ENCODE measurements at regions not wholly inside any gene's neighbourhood (a gene's known extent, or its start where the extent isn't known, plus 50 kb on each side); places are given as distances from the start of the nearest gene placed in this dataset.
A peak's percentile ranks its signal among the peaks of the same experiment; 100 is the strongest.
"Not testable (repeated sequence)": the region's sequence is repeated elsewhere in the genome, so short reads cannot be mapped to it uniquely, and the experiment has no call there.

- no peak for DNase-seq
Measured at GRCh38 chr3:20400281-20400680, 214.3 kb upstream of the SGO1 start.

DNA sequence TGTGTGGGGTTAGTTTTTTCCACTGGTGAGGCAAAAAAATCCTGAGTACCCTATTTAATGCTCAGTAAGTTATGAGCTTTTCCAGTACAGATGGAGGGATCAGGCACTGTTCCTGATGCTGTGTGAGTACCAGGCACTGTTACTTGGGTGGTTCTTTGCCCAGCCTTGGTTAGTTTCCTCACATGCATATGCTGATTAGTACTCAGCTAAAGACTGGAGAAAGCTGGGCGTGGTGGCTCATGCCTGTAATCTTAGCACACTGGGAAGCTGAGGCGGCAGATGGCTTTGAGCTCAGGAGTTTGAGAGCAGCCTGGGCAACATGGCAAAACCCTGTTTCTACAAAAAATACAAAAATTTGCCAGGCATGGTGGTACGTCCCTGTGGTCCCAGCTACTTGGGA lies 210.3 kb upstream of the SGO1 start:
- no peak for DNase-seq

DNA sequence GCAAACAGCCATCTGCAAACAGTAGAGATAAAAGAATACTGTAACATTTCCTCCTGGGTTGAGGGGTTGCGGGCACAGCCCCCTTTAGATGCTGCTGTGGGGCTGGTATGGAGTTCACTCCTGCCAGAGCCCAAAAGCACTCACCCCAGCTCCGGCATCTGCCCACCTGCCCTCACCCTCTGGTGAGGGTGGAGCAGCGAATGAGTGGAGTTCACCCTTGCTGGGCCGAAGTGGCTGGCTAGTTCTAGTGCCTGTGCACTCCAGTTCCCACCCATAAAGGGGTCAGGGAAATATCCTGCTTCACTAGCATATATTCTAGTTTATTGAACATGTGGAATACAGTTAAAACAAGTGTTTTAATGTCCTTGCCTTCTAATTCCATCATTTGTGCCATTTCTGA lies 209.7 kb upstream of the SGO1 start:
- no peak for DNase-seq

- DNase-seq: no peak
Measured at GRCh38 chr3:20394243-20394642, 208.2 kb upstream of the SGO1 start.

- no peak for DNase-seq
Measured at GRCh38 chr3:20391644-20392043, 205.6 kb upstream of the SGO1 start.

GRCh38 chr3:20388971-20389370 lies 203.0 kb upstream of the SGO1 start:
- no peak for DNase-seq

- DNase-seq: no peak
Measured at GRCh38 chr3:20380295-20380694, 194.3 kb upstream of the SGO1 start.

DNA sequence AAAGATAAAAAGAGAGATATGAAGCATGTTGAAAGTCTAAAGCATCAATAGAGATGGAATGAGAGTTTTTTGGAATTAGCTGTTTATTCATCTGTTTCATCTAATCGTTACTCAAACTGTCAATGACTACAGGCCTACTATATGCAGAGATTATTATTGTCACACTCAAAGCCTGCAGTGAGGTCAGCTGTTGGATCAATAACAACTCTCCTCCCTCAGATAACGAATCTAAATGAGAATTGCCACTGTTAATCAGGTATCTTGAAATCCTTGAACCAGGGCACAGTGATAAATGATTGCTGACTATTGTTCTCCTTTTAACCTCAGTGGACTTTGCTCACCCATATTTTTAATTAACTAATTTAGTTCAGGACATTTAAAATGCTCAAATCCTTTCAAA lies 192.3 kb upstream of the SGO1 start:
- no peak for DNase-seq

- no peak for DNase-seq
Measured at GRCh38 chr3:20376665-20377217, 190.7 kb upstream of the SGO1 start.

DNA sequence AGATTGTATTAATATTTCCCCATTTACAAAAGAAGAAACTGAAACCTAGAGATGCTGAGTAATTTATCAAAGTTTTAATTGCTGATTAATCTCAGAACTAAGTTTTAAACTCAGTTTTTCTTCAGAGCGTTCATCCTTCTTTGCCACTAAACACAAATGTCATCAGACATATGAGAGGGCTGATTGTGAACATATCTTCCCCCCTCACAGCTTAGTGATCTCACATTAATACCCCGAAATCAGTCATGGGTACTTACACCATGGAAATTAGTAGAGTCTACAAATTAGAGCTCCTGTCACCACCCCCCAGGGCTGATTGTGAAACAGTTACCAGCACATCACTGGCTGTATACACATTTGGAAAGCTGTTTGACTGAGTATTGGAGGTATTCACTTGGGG lies 189.3 kb upstream of the SGO1 start:
- no peak for DNase-seq

DNA sequence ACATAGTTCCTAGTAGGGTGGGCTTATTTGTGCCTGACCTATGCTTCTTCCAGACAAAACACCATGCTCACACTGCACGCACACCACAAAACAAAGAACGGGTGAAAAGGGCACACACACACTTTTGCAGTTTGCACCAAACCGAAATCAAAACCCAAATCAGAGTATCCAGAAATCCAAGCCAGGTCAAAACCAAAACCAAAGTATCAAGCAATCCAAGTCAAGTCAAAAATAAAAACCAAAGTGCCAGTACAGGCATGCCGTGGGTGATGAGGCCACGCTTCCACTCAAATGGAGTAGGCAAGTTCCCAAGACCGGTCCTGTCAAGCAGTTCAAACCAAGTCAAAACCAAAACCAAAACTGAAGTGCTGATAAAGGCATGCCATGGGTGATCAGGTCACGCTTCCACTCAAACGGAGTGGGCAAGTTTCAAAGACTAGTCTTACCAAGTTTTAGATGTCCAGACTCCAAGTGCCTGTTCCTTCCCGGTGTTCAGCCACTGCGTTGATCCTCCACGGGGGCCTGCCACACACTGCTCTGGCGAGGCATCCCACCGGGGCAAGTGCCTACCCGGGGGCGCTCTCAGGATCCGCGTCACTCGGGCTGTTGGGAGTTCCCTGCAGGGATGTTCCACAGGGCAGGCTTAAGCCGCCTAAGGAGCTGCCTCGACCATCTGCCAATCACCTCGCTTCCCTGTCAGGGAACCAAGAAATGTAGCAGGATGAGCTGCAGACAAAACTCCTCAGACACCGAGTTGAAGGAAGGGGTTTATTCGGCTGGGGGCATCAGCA lies 184.5 kb upstream of the SGO1 start:
- not testable (repeated sequence) for DNase-seq

GRCh38 chr3:20361000-20361399 lies 175.0 kb upstream of the SGO1 start:
- no peak for DNase-seq

GRCh38 chr3:20353286-20353685 lies 167.3 kb upstream of the SGO1 start:
- no peak for DNase-seq

DNA sequence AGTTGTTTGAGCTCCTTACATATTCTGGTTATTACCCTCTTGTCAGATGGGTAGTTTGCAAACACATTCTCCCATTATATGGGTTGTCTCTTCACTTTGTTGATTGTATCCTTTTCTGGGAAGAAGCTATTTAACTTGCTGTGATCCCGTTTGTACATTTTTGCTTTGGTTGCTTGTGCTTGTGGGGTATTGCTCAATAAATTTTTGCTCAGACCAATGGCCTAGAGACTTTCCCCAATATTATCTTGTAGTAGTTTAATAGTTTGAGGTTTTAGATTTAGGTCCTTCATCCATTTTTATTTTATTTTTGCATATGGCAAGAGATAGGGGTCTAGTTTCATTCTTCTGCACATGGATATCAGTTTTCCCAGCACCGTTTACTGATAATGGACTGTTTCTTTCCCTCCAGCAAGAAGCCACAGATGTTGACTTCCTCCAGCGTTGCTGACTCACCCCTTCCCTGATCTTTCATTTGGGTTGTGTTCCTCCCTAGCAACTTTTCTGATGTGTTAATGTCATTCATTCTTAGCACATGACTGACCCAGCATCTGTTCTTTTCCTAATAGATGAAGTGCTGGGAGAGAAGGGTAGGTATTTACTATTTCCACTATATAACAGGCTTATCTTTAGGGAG lies 166.7 kb upstream of the SGO1 start:
- DNase-seq: no peak

DNA sequence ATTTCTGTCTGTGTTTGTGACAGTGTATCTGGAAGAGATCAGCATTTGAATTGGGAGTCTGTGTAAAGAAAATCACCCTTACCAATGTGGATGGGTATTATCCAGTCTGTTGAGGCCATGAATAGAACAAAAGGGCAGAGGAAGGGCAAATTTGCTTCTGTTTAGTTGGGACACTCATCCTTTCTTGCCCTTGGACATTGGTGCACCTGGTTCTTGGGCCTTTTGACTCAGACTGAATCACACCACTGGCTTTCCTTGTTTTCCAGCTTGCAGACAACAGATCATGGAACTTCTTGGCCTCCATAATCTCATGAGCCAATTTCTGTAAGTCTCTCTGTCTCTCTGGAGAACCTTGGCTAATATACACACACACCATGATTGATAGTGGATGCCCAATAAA lies 164.4 kb upstream of the SGO1 start:
- DNase-seq: no peak

- DNase-seq: no peak
Measured at GRCh38 chr3:20346916-20347315, 160.9 kb upstream of the SGO1 start.

- DNase-seq: no peak
Measured at GRCh38 chr3:20346369-20346768, 160.4 kb upstream of the SGO1 start.

DNA sequence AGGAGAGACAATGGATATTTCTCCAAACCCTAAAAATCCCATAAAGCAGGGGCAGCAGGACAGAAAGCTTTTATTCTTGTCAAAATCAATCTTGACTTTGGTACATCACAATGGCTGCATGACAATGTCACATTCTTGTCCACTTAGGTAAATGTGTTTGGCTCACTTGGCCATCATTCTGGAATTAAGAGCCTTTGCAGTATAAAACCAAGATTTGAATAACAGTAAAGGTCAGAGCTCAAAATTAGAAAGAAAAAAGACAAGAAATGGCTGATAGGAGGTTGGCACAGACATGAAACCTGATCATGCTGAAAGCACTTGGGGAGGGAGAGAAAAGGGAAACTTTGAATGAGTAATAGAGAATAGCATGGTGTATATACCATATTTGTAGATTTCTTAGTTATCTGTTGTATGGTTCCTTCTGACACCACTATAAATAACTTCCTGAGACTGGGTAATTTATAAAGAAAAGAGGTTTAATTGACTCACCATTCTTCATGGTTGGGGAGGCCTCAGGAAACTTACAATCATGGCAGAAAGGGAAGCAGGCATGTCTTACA lies 158.5 kb upstream of the SGO1 start:
- no peak for DNase-seq

- DNase-seq: no peak
Measured at GRCh38 chr3:20343790-20344189, 157.8 kb upstream of the SGO1 start.

- peak; percentile 63 to 81 for DNase-seq
Measured at GRCh38 chr3:20340324-20340928, 154.4 kb upstream of the SGO1 start.

DNA sequence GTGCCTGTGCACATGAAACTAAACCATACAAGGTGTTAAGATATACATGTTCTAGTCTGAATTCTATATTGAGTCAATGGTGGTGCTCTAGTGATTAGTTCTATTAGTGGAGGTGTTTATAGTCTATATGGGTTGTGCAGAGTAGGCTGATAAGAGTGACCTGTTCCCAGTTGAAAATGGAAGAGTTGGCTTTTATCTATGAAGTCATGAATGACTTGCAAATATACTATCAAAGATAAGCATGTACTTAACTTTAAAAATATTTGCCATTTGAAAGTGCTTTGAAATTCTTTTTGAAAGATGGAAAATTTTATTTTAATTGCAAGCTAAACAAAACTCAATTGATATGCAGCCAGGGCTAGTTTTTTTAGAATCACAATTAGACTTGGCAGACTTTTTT lies 150.6 kb upstream of the SGO1 start:
- DNase-seq: no peak

- DNase-seq: no peak
Measured at GRCh38 chr3:20334842-20335241, 148.8 kb upstream of the SGO1 start.

DNA sequence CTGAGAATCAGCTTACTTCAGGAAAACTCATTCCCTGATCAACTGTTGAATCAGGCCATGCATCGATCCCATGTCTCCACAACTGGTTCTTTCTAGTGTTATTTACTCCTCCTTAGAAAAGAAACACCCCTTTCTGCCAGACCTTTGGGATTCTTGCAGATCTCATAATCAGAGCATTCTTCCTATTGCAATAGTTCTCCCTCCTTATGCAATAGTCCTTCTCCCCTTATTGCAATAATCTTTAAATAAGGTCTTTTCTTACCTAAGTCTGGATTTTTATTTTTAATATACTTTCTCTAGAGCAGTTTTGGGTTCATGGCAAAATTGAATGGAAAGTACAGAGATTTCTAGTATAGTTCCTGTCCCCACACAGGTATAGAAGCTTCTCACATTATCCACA lies 141.9 kb upstream of the SGO1 start:
- no peak for DNase-seq
